Peyer's patch (tissue), 4 donors: ENCODE measurements at regions not wholly inside any gene's neighbourhood (a gene's known extent, or its start where the extent isn't known, plus 50 kb on each side); places are given as distances from the start of the nearest gene placed in this dataset.

Experiments used
- DNase-seq, 3 donors: peaks; one replicate each; pipeline ENCODE4 v3.0.0-alpha.2; 2017 to 2019
- H3K27ac ChIP-seq, 4 donors: fragments of 200-600 bp; sonication (generic); one replicate each; pipeline ENCODE4 v1.5.1; 2016 to 2019
- H3K27me3 ChIP-seq, 2 donors: fragments of 200-600 bp; sonication (generic); one replicate each; pipeline ENCODE4 v1.5.1; 2019
- H3K36me3 ChIP-seq, 3 donors: fragments of 200-600 bp; sonication (generic); one replicate each; pipeline ENCODE4 v1.5.1; 2016 to 2019
- H3K4me1 ChIP-seq, 4 donors: fragments of 200-600 bp; sonication (generic); one replicate each; pipeline ENCODE4 v1.5.1; 2016 to 2019
- H3K4me3 ChIP-seq, 4 donors: fragments of 200-600 bp; sonication (generic); 1 replicate in 3 of 4; 2 replicates in 1 of 4; pipeline ENCODE4 v1.5.1; 2016 to 2019; ENCODE audit warnings: mild to moderate bottlenecking in 1 of 4
- H3K9me3 ChIP-seq, 4 donors: fragments of 200-600 bp; sonication (generic); one replicate each; pipeline ENCODE4 v1.5.1; 2016 to 2019; ENCODE audit warnings: mild to moderate bottlenecking in 1 of 4
- CTCF ChIP-seq, 6 experiments: fragments of 450-650 bp in 4 of 6; fragments of 200-600 bp in 2 of 6; sonication (generic) in 1 of 6; IDR thresholded peaks; one replicate each; pipeline ENCODE4 v1.5.1; 2017 to 2019; ENCODE audit warnings: antibody characterized with exemption in 6 of 6, mild to moderate bottlenecking in 3 of 6, moderate library complexity in 1 of 6
- POLR2A ChIP-seq, 2 donors: fragments of 450-650 bp; IDR thresholded peaks; one replicate each; pipeline ENCODE4 v1.5.1; 2017; ENCODE audit warnings: antibody characterized with exemption in 2 of 2, mild to moderate bottlenecking in 2 of 2, moderate library complexity in 2 of 2

GRCh38 chr11:110377434-110377833, 52.3 kb upstream of the FDX1 start:
- Histone ChIP-seq H3K4me3 (no peak overlapping the region), H3K4me1 (no peaks in the 10 kb centered on the region), H3K27me3 (no peaks in the 10 kb centered on the region), H3K27ac (no peak overlapping the region), H3K36me3 (no peaks in the 10 kb centered on the region), H3K9me3 (no peaks in the 10 kb centered on the region)
- DNase-seq = no peak
- TF ChIP-seq CTCF (IDR thresholded peaks at IDR 0.05) (no peak), POLR2A (IDR thresholded peaks at IDR 0.05) (no peak)

GRCh38 chr11:110379261-110379660, 50.5 kb upstream of the FDX1 start:
- DNase-seq = no peak
- H3K4me3 ChIP-seq = no peak overlapping the region
- no peaks in the 10 kb centered on the region for H3K27me3 ChIP-seq
- H3K36me3 ChIP-seq = no peaks in the 10 kb centered on the region
- TF ChIP-seq CTCF (IDR thresholded peaks at IDR 0.05) (no peak), POLR2A (IDR thresholded peaks at IDR 0.05) (no peak)
- no peaks in the 10 kb centered on the region for H3K4me1 ChIP-seq
- no peaks in the 10 kb centered on the region for H3K9me3 ChIP-seq
- H3K27ac ChIP-seq = no peak overlapping the region

GRCh38 chr11:110379936-110380335, 49.8 kb upstream of the FDX1 start:
- no peaks in the 10 kb centered on the region for H3K36me3 ChIP-seq
- no peaks in the 10 kb centered on the region for H3K27me3 ChIP-seq
- DNase-seq = no peak
- H3K27ac ChIP-seq = no peak overlapping the region
- H3K9me3 ChIP-seq = no peaks in the 10 kb centered on the region
- H3K4me3 ChIP-seq = no peak overlapping the region
- no peaks in the 10 kb centered on the region for H3K4me1 ChIP-seq
- no peak for TF ChIP-seq POLR2A (IDR thresholded peaks at IDR 0.05)
- TF ChIP-seq CTCF (IDR thresholded peaks at IDR 0.05) = no peak
